SK-N-DZ (cell line): ENCODE measurements at regions not wholly inside any gene's neighbourhood (a gene's known extent, or its start where the extent isn't known, plus 50 kb on each side); places are given as distances from the start of the nearest gene placed in this dataset.

Experiments used
- DNase-seq: peaks from one replicate; pipeline ENCODE4 v3.0.0-alpha.2; 2015; ENCODE audit warnings: low spot score

GRCh38 chr15:70474471-70475406, 288.6 kb downstream of the UACA start:
- DNase-seq, result no peak

GRCh38 chr15:70473581-70474370, 289.6 kb downstream of the UACA start:
- DNase-seq, result no peak

- DNase-seq, result no peak
These were observed 291.8 kb downstream of the UACA start for GRCh38 chr15:70471517-70471916.

- no peak for DNase-seq
These were observed 292.7 kb downstream of the UACA start for GRCh38 chr15:70470556-70471191.

GRCh38 chr15:70469651-70470555, 293.5 kb downstream of the UACA start:
- no peak for DNase-seq

GRCh38 chr15:70469182-70469581, 294.2 kb downstream of the UACA start:
- no peak for DNase-seq

GRCh38 chr15:70466895-70467529, 296.3 kb downstream of the UACA start:
- DNase-seq, result peak; percentile 86

- DNase-seq, result no peak
These were observed 297.1 kb downstream of the UACA start for GRCh38 chr15:70466305-70466704.

- DNase-seq, result no peak
These were observed 297.5 kb downstream of the UACA start for GRCh38 chr15:70465812-70466211.

- DNase-seq, result no peak
These were observed 299.9 kb downstream of the UACA start for GRCh38 chr15:70463453-70463834.

GRCh38 chr15:70461992-70462391, 301.4 kb downstream of the UACA start:
- no peak for DNase-seq

GRCh38 chr15:70461017-70461416, 302.3 kb downstream of the UACA start:
- no peak for DNase-seq

- no peak for DNase-seq
These were observed 304.0 kb downstream of the UACA start for GRCh38 chr15:70459312-70459711.

- DNase-seq, result no peak
These were observed 309.6 kb downstream of the UACA start for GRCh38 chr15:70453766-70454165.

- no peak for DNase-seq
These were observed 310.1 kb downstream of the UACA start for GRCh38 chr15:70453238-70453637.

- no peak for DNase-seq
These were observed 311.3 kb downstream of the UACA start for GRCh38 chr15:70451821-70452653.

GRCh38 chr15:70450142-70450443, 313.3 kb downstream of the UACA start:
- DNase-seq, result no peak

- no peak for DNase-seq
These were observed 313.8 kb downstream of the UACA start for GRCh38 chr15:70449311-70450141.
